Cardiac fibroblast (primary cell): ENCODE measurements at regions not wholly inside any gene's neighbourhood (a gene's known extent, or its start where the extent isn't known, plus 50 kb on each side); places are given as distances from the start of the nearest gene placed in this dataset.

ENCODE experiments used
- DNase-seq, 2 donors: peaks; one replicate each; pipeline versions ENCODE4 v3.0.0 to v3.0.0-alpha.2; 2010; ENCODE audit warnings: low read depth in 2 of 2
- H3K4me3 ChIP-seq, 2 donors: replicated peaks in 1 of 2; 1 replicate in 1 of 2; 2 replicates in 1 of 2; pipeline ENCODE4 v1.5.1; 2011; ENCODE audit warnings: low read depth in 2 of 2, low read length in 2 of 2, mild to moderate bottlenecking in 2 of 2, moderate library complexity in 1 of 2
- CTCF ChIP-seq: IDR thresholded peaks from one replicate; pipeline ENCODE4 v1.5.1; 2011; ENCODE audit warnings: low read depth, mild to moderate bottlenecking, low read length, inconsistent platforms

DNA sequence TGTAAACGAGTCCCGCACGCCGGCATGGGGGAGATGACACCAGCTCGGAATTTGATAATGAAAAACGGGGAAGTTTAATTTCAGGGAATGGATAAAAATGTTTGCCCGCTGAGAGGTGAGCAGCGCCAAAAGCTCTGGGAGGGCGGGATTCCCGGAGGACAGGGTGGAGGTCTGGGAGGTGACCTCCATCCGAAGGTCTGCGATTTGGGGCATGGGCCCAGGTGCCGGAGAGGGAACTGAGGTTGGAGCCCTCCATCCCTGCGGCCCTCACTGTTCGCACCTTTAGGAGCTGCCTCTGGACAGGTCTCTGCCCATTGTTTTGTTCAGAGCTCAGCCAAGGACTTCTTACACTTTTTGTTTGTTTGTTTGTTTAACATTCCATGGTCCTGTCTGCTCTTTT is 129.8 kb downstream of the URI1 start:
- no peak overlapping the region for H3K4me3 ChIP-seq
- no peak for DNase-seq
- no peak for TF ChIP-seq CTCF

GRCh38 chr19:30073152-30074000 is 131.3 kb downstream of the URI1 start:
- DNase-seq: no peak
- H3K4me3 ChIP-seq: no peak overlapping the region
- no peak for TF ChIP-seq CTCF

- H3K4me3 ChIP-seq: no peak overlapping the region
- no peak for TF ChIP-seq CTCF
- no peak for DNase-seq
These were observed 132.1 kb downstream of the URI1 start for GRCh38 chr19:30074096-30074495.

DNA sequence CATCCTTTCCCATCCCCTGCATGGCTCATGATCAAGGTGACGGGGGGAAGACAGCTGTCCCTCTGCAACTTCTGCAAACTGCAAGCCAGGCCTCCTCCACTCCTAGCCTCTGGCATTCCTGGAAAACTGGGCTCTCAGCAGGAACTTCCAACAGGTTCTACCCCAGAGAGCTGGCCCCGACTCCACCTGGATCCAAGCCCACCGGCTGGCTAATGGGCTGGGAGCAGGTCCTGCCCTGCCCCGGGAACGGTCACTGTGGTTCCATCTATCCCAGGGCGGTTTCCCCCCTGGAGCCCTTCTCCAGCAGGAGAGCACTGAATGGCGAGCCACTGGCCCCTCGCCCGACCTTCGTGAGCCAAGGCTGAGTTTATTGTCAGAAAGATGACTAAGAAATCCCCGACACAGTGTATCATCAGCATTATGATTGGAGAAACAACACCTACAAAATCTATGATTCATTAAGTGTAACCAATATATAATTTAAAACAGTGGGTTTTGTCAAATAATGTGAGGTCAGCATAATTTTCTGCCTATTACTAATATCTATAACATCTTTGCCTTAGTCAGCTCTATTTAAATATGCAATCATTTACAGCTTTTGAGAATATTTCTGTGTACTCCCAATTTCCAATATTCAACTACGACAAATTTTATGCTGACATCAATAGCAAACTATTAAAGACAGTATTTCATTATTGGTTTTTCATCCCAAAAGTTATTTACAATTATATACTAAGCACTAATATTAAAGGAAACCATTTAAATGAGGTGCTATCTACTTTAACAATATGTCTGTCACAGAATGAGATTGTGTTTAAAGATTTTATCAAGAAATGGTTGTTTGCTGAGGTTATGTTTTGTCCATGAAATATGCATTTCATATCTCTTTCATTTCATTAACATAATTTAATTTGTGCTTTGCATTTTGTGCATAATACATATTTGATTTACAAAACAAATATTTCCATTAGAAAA is 133.0 kb downstream of the URI1 start:
- DNase-seq: no peak
- TF ChIP-seq CTCF: no peak

DNA sequence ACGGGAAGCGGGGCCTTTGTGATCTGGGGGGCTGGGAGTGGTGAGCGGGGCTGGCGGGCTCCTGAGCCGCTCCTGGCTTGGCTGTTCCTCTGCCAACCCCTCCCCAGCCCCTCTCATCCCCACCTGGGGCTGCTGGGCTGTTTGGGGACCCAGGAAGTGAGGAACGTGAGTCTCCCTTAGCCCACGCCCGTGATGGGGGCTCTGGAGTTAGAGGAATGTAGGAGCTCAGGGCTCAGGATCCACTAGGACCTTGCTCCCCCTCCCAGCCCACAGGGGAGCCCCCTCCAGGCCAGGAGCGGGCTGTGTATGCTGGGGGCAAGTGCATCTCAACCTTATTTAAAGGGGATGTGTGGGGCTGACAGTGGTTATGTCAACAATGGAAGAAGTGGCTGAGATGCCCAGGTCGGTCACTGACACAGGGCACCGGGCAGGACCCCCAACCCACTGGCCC is 134.1 kb downstream of the URI1 start:
- DNase-seq: no peak
- TF ChIP-seq CTCF: no peak
- no peak overlapping the region for H3K4me3 ChIP-seq

More for the DNA sequence above, 133.0 kb downstream of the URI1 start:
- H3K4me3 ChIP-seq: no peak overlapping the region

DNA sequence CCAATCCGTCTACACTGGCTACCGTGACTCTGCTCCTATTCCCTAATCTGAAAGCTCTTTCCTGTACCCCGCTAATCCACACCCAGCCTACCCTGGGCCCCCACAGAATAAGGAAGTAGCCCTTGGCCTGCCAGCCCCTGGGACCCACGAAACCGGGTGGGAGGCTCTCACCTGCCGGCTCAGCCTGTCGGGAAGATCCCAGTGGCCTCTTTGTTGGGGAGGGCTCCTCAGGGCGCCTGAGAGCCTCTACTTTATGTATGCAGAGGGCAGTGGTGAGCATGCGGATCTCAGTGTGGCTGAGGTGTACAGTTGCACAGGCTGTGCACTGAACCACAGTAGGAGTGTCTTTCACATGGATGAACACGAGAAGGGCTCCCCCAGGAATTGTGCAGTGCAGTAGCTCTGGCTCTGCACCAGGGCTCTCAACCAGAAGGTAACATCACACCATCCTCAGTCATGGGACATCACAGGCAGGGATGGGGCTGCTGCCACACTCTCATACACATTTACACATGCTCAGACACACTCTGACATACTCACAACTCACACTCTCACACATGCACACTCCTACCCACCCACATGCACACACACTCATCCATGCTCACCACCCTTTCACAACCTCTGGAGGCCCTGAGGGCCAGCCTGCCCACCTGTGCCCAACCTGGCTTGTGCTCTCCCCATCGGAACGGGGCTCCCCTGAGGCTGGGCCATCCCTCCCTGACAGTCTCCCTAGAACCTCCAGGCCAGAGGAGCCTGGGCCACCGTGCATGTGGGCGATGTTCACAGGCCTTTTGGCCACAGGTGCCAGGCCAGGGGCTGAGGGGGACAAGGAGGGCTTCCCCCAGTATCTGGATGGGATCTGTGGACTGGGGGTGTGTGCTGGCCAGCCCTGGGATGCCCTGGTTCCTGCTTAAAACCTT is 135.0 kb downstream of the URI1 start:
- no peak for TF ChIP-seq CTCF
- H3K4me3 ChIP-seq: no peak overlapping the region
- DNase-seq: no peak
